Naive thymus-derived CD4-positive, alpha-beta T cell (primary cell): ENCODE measurements at regions not wholly inside any gene's neighbourhood (a gene's known extent, or its start where the extent isn't known, plus 50 kb on each side); places are given as distances from the start of the nearest gene placed in this dataset.

Experiments used
- ATAC-seq: fragments of 150-1000 bp; cut with Tn5 transposase; 2 replicates; pipeline ENCODE4 v1.10.0; 2021; ENCODE audit warnings: mild to moderate bottlenecking, moderate library complexity
- CTCF ChIA-PET: fragments of 350-600 bp; sonication (Branson Sonifier 250); formaldehyde crosslinking; loops from one replicate; lab custom pipeline; 2021; ENCODE audit warnings: antibody characterized with exemption; lab: Charles Lee
- POLR2A ChIA-PET: fragments of 350-600 bp; sonication (Branson Sonifier 250); formaldehyde crosslinking; loops from one replicate; lab custom pipeline; 2021; ENCODE audit warnings: antibody characterized with exemption, inconsistent platforms; lab: Charles Lee
- DNase-seq, 9 donors: peaks; one replicate each; pipeline versions ENCODE4 v3.0.0 to v3.0.0-alpha.2; 2020 to 2022; ENCODE audit warnings: mixed read lengths in 1 of 9
- H3K27ac ChIP-seq: one replicate; pipeline ENCODE4 v1.7.0; 2013; ENCODE audit warnings: mild to moderate bottlenecking, low read depth, low read length, moderate library complexity
- H3K27me3 ChIP-seq, 2 donors: one replicate each; pipeline ENCODE4 v1.7.0; 2013; ENCODE audit warnings: low read length in 2 of 2, mild to moderate bottlenecking in 2 of 2, moderate library complexity in 2 of 2; ENCODE audit not compliant: control insufficient read depth in 2 of 2, insufficient read depth in 2 of 2
- H3K36me3 ChIP-seq, 3 experiments: 1 replicate in 2 of 3; 2 replicates in 1 of 3; pipeline ENCODE4 v1.7.0; 2013; ENCODE audit warnings: low read length in 3 of 3, mild to moderate bottlenecking in 3 of 3, moderate library complexity in 1 of 3; ENCODE audit not compliant: insufficient read depth in 3 of 3, control insufficient read depth in 2 of 3
- H3K4me1 ChIP-seq, 2 donors: one replicate each; pipeline ENCODE4 v1.7.0; 2013; ENCODE audit warnings: low read length in 2 of 2, mild to moderate bottlenecking in 2 of 2, moderate library complexity in 1 of 2; ENCODE audit not compliant: control insufficient read depth in 2 of 2, insufficient read depth in 2 of 2
- H3K4me3 ChIP-seq: 2 replicates; pipeline ENCODE4 v1.7.0; 2013; ENCODE audit warnings: mild to moderate bottlenecking, low read length
- H3K9me3 ChIP-seq, 3 experiments: 1 replicate in 2 of 3; 2 replicates in 1 of 3; pipeline ENCODE4 v1.7.0; 2013; ENCODE audit warnings: low read length in 3 of 3; ENCODE audit not compliant: control insufficient read depth in 2 of 3
- H3K27ac Mint-ChIP-seq, 9 donors: one replicate each; pipeline ENCODE4 v1.8.0; 2020 to 2022; ENCODE audit warnings: mixed read lengths in 9 of 9, mild to moderate bottlenecking in 8 of 9, moderate library complexity in 5 of 9, inconsistent platforms in 2 of 9
- H3K27me3 Mint-ChIP-seq, 5 donors: one replicate each; pipeline ENCODE4 v1.8.0; 2021 to 2022; ENCODE audit warnings: mixed read lengths in 5 of 5, mild to moderate bottlenecking in 1 of 5
- H3K36me3 Mint-ChIP-seq, 5 donors: one replicate each; pipeline ENCODE4 v1.8.0; 2020 to 2022; ENCODE audit warnings: mixed read lengths in 5 of 5, mild to moderate bottlenecking in 3 of 5, inconsistent platforms in 1 of 5
- H3K4me1 Mint-ChIP-seq, 7 donors: one replicate each; pipeline ENCODE4 v1.8.0; 2020 to 2022; ENCODE audit warnings: mixed read lengths in 7 of 7, mild to moderate bottlenecking in 3 of 7, inconsistent platforms in 1 of 7
- H3K4me3 Mint-ChIP-seq, 10 donors: one replicate each; pipeline ENCODE4 v1.8.0; 2020 to 2022; ENCODE audit warnings: mild to moderate bottlenecking in 10 of 10, mixed read lengths in 10 of 10, moderate library complexity in 6 of 10, inconsistent platforms in 2 of 10
- H3K9me3 Mint-ChIP-seq, 11 donors: one replicate each; pipeline ENCODE4 v1.8.0; 2020 to 2022; ENCODE audit warnings: mixed read lengths in 11 of 11, mild to moderate bottlenecking in 4 of 11, inconsistent platforms in 1 of 11, moderate library complexity in 1 of 11
- intact Hi-C, 2 donors: fragments of 100-400 bp; cut with micrococcal nuclease; formaldehyde crosslinking; loops; one replicate each; pipeline ENCODE4 v1.15.1; 2023

DNA sequence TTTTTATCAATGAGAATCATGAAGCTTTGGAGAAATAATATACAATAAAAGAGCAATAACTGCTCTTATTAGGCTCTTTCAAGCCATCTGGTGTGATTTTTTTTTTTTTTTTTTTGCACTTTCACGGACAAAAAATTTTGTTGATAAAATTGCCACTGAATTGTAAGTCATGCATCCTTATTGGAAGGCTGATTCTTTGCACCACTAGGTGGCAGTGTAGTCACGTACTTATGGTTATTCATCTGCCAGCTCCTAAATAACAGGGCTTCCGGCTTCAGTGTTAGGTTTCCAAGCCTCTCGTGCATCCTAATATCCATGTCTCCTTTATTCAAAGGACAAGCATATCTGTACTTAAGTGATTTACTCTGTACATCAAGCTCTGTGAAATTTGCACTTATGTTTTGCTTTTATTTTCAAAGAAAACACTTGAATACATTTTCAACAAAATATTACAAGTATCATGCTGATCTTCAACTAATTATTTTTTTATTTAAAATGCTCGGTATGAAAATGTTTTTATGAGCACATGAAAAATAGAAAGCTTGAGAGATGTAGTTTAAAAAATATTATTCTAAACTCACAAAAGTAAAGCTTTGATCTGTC, 1578.3 kb upstream of the TENM3 start:
- no peak overlapping the region for H3K4me3 ChIP-seq
- no peak overlapping the region for H3K27ac ChIP-seq
- H3K4me1 Mint-ChIP-seq: peaks cover 0 to 6% (median 0%) of the 10 kb centered on the region in 7 donors
- ChIA-PET POLR2A (no interaction called here), CTCF (interaction anchor here (0.7 to 1.5 kb wide), 3 partner anchors 9 to 1592 kb away, joined by 3 to 7 read pairs (median 4); no protein-coding TSS in a partner anchor)
- ATAC-seq (peak; percentile 57), DNase-seq (peak in 8 of 9 donors; percentile 11 to 45 (median 28))
- H3K36me3 Mint-ChIP-seq: no peaks in the 10 kb centered on the region
- H3K27ac Mint-ChIP-seq: no peak overlapping the region
- no peaks in the 10 kb centered on the region for H3K27me3 ChIP-seq
- intact Hi-C loops: no loop called here
- no peaks in the 10 kb centered on the region for H3K4me1 ChIP-seq
- no peaks in the 10 kb centered on the region for H3K27me3 Mint-ChIP-seq
- H3K9me3 ChIP-seq: no peaks in the 10 kb centered on the region
- H3K36me3 ChIP-seq: no peaks in the 10 kb centered on the region
- no peak overlapping the region for H3K4me3 Mint-ChIP-seq
- H3K9me3 Mint-ChIP-seq: peaks cover 0 to 1% (median 0%) of the 10 kb centered on the region in 11 donors

DNA sequence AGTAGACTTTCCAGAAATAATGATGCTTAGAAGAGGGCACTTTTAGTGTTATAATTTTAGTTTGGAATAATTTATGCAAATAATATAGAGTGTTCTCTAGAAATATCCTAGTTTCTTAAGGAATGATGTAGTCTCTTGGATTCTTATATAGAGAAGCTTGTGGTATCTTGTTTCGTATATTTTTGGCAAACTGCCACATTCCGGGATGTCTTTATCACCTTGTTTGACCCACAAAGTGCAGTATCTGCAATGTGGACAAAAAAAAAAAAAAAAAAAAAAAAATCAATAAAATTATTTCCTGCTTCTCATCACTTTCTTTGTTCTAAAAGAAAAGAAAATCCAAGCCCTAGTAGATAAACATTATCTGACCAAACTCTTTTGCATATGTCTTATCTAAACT, 1577.7 kb upstream of the TENM3 start:
- H3K27ac Mint-ChIP-seq: no peak overlapping the region
- no peak overlapping the region for H3K4me3 Mint-ChIP-seq
- CTCF ChIA-PET: interaction anchor here (0.7 to 1.5 kb wide), 2 partner anchors 8 to 13 kb away, joined by 3 to 4 read pairs; no protein-coding TSS in a partner anchor
- Histone ChIP-seq H3K27ac (no peak overlapping the region), H3K36me3 (no peaks in the 10 kb centered on the region), H3K4me3 (no peak overlapping the region), H3K4me1 (no peaks in the 10 kb centered on the region), H3K27me3 (no peaks in the 10 kb centered on the region), H3K9me3 (no peaks in the 10 kb centered on the region)
- intact Hi-C loops: no loop called here
- ATAC-seq (no peak), DNase-seq (no peak)
- H3K4me1 Mint-ChIP-seq: peaks cover 0 to 6% (median 0%) of the 10 kb centered on the region in 7 donors
- POLR2A ChIA-PET: no interaction called here
- no peaks in the 10 kb centered on the region for H3K27me3 Mint-ChIP-seq
- H3K36me3 Mint-ChIP-seq: no peaks in the 10 kb centered on the region
- peaks cover 0 to 1% (median 0%) of the 10 kb centered on the region in 11 donors for H3K9me3 Mint-ChIP-seq

DNA sequence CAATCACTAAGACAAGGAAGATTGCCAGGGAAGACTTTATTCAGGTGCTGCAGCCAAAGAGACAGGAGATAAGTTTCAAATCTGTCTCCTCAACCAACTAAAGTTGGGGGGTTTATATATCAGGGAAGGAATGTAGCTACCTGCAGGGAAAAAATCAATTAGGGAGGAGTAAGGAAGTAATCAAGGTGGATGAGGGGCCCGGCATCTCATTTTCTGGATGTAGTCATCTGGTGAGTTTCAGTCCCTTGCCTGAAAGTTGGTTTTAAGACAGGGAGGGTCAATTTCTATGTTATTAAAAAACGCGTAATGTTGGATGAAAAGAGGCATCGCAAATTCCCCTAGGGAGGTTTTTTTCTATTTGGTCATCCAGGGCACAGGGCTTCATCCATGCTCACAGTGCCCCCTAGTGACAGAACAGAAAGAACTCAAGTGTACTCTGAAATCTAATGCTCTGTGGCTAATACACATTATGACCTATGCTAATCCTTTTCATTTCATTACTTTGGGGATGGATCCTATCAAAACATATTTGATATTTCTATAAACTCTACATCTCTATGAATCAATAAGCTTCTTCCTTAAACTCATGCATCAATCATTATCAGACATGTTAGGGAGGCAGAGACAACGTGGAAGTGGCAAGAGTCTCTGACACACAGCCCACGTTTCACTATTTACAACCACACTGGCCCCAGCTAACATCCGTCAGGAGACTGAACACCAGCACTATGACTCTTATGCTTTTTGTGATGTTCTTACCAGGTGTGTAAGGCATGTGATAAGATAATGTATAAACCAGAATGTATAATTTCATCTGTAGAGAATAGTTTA, 1577.0 kb upstream of the TENM3 start:
- Mint-ChIP-seq H3K4me1 (peaks cover 0 to 6% (median 0%) of the 10 kb centered on the region in 7 donors), H3K27ac (no peak overlapping the region), H3K27me3 (no peaks in the 10 kb centered on the region), H3K36me3 (no peaks in the 10 kb centered on the region), H3K9me3 (peaks cover 0 to 1% (median 0%) of the 10 kb centered on the region in 11 donors), H3K4me3 (no peak overlapping the region)
- H3K27me3 ChIP-seq: no peaks in the 10 kb centered on the region
- intact Hi-C loops: no loop called here
- CTCF ChIA-PET: interaction anchor here (1.5 kb wide), 1 partner anchor 7 kb away, joined by 4 read pairs; no protein-coding TSS in a partner anchor
- no peak overlapping the region for H3K4me3 ChIP-seq
- POLR2A ChIA-PET: no interaction called here
- H3K9me3 ChIP-seq: no peaks in the 10 kb centered on the region
- DNase-seq (peak in 3 of 9 donors; percentile 10 to 19 (median 18)), ATAC-seq (peak; percentile 42)
- H3K27ac ChIP-seq: no peak overlapping the region
- no peaks in the 10 kb centered on the region for H3K36me3 ChIP-seq
- H3K4me1 ChIP-seq: no peaks in the 10 kb centered on the region

DNA sequence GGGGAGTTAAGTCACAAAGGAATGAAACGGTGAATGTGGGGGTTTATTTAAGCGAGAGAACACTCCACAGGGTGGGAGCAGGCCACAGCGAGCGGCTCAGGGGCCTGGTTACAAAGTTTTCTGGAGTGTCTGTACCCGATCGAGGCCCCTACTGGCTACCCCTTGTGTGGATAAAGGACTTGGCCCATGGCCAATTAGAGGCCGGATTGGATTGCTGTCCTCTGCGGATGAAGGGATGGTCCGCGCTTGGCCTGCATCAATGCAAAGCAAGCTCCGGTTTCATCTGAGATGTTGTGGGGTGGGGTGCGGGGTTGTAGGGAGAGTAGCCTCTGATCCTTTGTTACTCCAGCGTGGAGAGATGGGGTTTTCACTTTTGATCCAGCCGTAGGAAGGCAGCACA, 1574.5 kb upstream of the TENM3 start:
- DNase-seq (no peak), ATAC-seq (no peak)
- no peaks in the 10 kb centered on the region for H3K36me3 Mint-ChIP-seq
- no peak overlapping the region for H3K4me3 Mint-ChIP-seq
- H3K27me3 Mint-ChIP-seq: no peaks in the 10 kb centered on the region
- no peaks in the 10 kb centered on the region for H3K9me3 ChIP-seq
- H3K9me3 Mint-ChIP-seq: no peaks in the 10 kb centered on the region
- no peaks in the 10 kb centered on the region for H3K27me3 ChIP-seq
- no peak overlapping the region for H3K4me3 ChIP-seq
- ChIA-PET CTCF (no interaction called here), POLR2A (no interaction called here)
- peaks cover 0 to 6% (median 0%) of the 10 kb centered on the region in 7 donors for H3K4me1 Mint-ChIP-seq
- no peak overlapping the region for H3K27ac ChIP-seq
- no peaks in the 10 kb centered on the region for H3K36me3 ChIP-seq
- no peaks in the 10 kb centered on the region for H3K4me1 ChIP-seq
- intact Hi-C loops: no loop called here
- H3K27ac Mint-ChIP-seq: no peak overlapping the region

DNA sequence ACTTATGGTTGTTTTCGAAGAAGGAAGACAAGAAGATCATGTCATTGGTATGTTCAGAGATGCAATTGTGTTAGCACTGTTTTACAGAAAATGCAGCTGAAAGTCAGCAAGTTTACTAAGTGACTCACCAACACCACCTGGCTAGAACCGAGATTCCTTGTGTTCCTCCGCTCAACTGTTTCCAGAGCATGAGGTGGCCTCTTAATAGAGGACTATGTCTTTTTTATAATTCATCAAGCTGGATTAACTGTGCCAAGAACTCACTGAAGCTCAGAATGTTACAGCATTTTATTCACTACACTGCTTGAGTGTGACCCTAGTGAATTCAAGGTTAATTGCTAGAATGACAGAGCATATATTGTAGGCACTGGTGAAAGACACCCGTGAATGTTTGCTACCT, 1573.5 kb upstream of the TENM3 start:
- Histone ChIP-seq H3K4me1 (no peaks in the 10 kb centered on the region), H3K36me3 (no peaks in the 10 kb centered on the region), H3K4me3 (no peak overlapping the region), H3K27me3 (no peaks in the 10 kb centered on the region), H3K9me3 (no peaks in the 10 kb centered on the region), H3K27ac (no peak overlapping the region)
- Mint-ChIP-seq H3K9me3 (no peaks in the 10 kb centered on the region), H3K27ac (no peak overlapping the region), H3K4me3 (no peak overlapping the region), H3K27me3 (no peaks in the 10 kb centered on the region), H3K36me3 (no peaks in the 10 kb centered on the region), H3K4me1 (peaks cover 0 to 6% (median 0%) of the 10 kb centered on the region in 7 donors)
- POLR2A ChIA-PET: no interaction called here
- ATAC-seq (no peak), DNase-seq (no peak)
- CTCF ChIA-PET: no interaction called here
- intact Hi-C loops: no loop called here

DNA sequence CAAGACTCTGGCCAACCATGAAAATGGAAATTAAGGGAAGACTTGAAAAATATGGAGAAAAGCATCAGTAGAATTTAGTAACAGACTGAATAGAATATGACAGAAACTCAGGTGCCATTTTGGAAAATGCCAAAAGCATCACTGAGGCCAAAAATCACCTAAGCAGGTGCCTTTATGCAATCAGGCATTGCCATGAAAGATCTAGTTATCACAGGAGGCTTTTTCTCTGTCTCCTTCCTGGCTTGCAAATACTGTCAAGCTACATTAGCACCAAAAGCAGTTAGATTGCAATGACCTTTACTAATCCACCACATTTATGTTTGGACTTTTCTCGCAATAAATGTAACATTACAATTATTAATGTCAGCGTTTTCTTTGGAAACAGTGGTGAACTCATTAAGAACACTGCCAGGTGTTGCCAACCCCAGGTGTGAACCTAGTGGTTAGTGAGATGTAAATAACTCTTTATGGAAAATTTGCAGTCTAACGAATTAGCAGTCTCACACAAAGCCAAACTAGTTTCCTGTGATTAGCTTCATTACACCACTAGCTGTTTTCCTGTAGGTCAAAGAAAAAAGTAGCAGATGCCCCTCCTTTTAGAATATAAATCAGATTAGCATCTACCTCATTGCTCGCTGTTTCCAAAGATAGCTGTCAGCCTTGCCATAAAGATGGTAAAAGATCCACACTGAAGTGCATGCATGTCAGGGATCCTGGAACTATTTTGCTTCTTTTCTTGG, 1568.4 kb upstream of the TENM3 start:
- DNase-seq (no peak), ATAC-seq (no peak)
- Histone ChIP-seq H3K9me3 (no peaks in the 10 kb centered on the region), H3K27me3 (no peaks in the 10 kb centered on the region), H3K27ac (no peak overlapping the region), H3K36me3 (no peaks in the 10 kb centered on the region), H3K4me1 (no peaks in the 10 kb centered on the region), H3K4me3 (no peak overlapping the region)
- H3K27ac Mint-ChIP-seq: no peak overlapping the region
- H3K27me3 Mint-ChIP-seq: peaks cover 0 to 6% (median 4%) of the 10 kb centered on the region in 5 donors
- H3K4me3 Mint-ChIP-seq: no peak overlapping the region
- CTCF ChIA-PET: no interaction called here
- intact Hi-C loops: no loop called here
- no peaks in the 10 kb centered on the region for H3K36me3 Mint-ChIP-seq
- H3K9me3 Mint-ChIP-seq: peaks cover 0 to 11% (median 0%) of the 10 kb centered on the region in 11 donors
- no peaks in the 10 kb centered on the region for H3K4me1 Mint-ChIP-seq
- POLR2A ChIA-PET: no interaction called here
